ENCODE measurements at regions not wholly inside any gene's neighbourhood (a gene's known extent, or its start where the extent isn't known, plus 50 kb on each side); places are given as distances from the start of the nearest gene placed in this dataset.

- Histone ChIP-seq H4K5ac (ENCODE audit: insufficient read length, low read depth, low read length) (no peak overlapping the region), H3K9me3 (ENCODE audit: control insufficient read depth, low read depth, low read length) (no peaks in the 10 kb centered on the region), H2AFZ (ENCODE audit: low read length) (no peak overlapping the region), H3K79me1 (ENCODE audit: insufficient read depth, low read depth, low read length, poor library complexity, severe bottlenecking) (no peaks in the 10 kb centered on the region), H2AK5ac (ENCODE audit: insufficient read length, low read length) (no peak overlapping the region), H3K27ac (ENCODE audit: insufficient read length, low read depth, low read length) (no peak overlapping the region), H4K20me1 (ENCODE audit: control insufficient read depth, insufficient read depth, insufficient read length) (no peaks in the 10 kb centered on the region), H3K4ac (ENCODE audit: low read depth, low read length) (no peak overlapping the region), H2BK12ac (ENCODE audit: insufficient read length, low read depth, low read length) (no peak overlapping the region), H3K4me1 (ENCODE audit: insufficient read depth, low read length) (no peaks in the 10 kb centered on the region), H3K56ac (ENCODE audit: insufficient read length, low read depth, low read length) (no peak overlapping the region), H2BK5ac (ENCODE audit: insufficient read length, low read length) (no peak overlapping the region), H2BK20ac (ENCODE audit: low read depth, low read length, poor library complexity, severe bottlenecking) (no peak overlapping the region), H2BK15ac (ENCODE audit: low read depth, low read length) (no peak overlapping the region), H4K8ac (replicated peaks; ENCODE audit: insufficient read length, low read depth, low read length) (no peak overlapping the region), H3T11ph (ENCODE audit: low read length) (no peak overlapping the region), H3K9ac (ENCODE audit: extremely low read depth, insufficient read length, low read length) (no peak overlapping the region), H3K14ac (ENCODE audit: insufficient read depth, low read length) (no peak overlapping the region), H3K23me2 (ENCODE audit: insufficient read length, low read depth, low read length, poor library complexity, severe bottlenecking) (no peaks in the 10 kb centered on the region), H2BK120ac (ENCODE audit: low read depth, low read length, poor library complexity, severe bottlenecking) (no peak overlapping the region), H3K4me2 (ENCODE audit: insufficient read depth, insufficient read length, low read length) (no peak overlapping the region), H4K91ac (ENCODE audit: insufficient read length, low read depth, low read length) (no peak overlapping the region), H3K79me2 (ENCODE audit: insufficient read depth, low read length) (no peaks in the 10 kb centered on the region), H3K18ac (ENCODE audit: insufficient read length, low read depth, low read length) (no peak overlapping the region), H3K23ac (ENCODE audit: insufficient read length, low read depth, low read length) (no peak overlapping the region), H3K27me3 (ENCODE audit: insufficient read depth, low read length) (no peaks in the 10 kb centered on the region)
- no peaks in the 10 kb centered on the region for H3K36me3 Mint-ChIP-seq (ENCODE audit: insufficient read depth in 1 of 3, low read depth in 3 of 3)
- peaks cover 5 to 7% of the 10 kb centered on the region in 2 experiments; a peak in 3 of 4 replicates for H3K4me1 Mint-ChIP-seq
- H3K27me3 Mint-ChIP-seq (ENCODE audit: low read depth), result no peaks in the 10 kb centered on the region
- no peaks in the 10 kb centered on the region for H3K9me3 Mint-ChIP-seq
- TF ChIP-seq, protein P1, sequence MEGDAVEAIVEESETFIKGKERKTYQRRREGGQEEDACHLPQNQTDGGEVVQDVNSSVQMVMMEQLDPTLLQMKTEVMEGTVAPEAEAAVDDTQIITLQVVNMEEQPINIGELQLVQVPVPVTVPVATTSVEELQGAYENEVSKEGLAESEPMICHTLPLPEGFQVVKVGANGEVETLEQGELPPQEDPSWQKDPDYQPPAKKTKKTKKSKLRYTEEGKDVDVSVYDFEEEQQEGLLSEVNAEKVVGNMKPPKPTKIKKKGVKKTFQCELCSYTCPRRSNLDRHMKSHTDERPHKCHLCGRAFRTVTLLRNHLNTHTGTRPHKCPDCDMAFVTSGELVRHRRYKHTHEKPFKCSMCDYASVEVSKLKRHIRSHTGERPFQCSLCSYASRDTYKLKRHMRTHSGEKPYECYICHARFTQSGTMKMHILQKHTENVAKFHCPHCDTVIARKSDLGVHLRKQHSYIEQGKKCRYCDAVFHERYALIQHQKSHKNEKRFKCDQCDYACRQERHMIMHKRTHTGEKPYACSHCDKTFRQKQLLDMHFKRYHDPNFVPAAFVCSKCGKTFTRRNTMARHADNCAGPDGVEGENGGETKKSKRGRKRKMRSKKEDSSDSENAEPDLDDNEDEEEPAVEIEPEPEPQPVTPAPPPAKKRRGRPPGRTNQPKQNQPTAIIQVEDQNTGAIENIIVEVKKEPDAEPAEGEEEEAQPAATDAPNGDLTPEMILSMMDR (conservative IDR thresholded peaks at IDR 0.05), result no peak
- DNase-seq, result no peak
- H3K27ac Mint-ChIP-seq, result no peak overlapping the region
- no peak overlapping the region for H3K4me3 Mint-ChIP-seq
- WGBS (ENCODE audit: extremely low coverage, insufficient read length, low lambda C conversion rate), result no CpG with 5 or more reads among the region's 5 CpGs
These were observed 361.2 kb upstream of the C9orf72 start for GRCh38 chr9:27934471-27934870.

All from H9 (cell line).